Upper lobe of left lung (tissue), 6 donors: ENCODE measurements at regions not wholly inside any gene's neighbourhood (a gene's known extent, or its start where the extent isn't known, plus 50 kb on each side); places are given as distances from the start of the nearest gene placed in this dataset.

Experiments used
- ATAC-seq, 2 donors: fragments of 200-7000 bp; cut with Tn5 transposase; one replicate each; pipeline ENCODE4 v1.9.1; 2022; ENCODE audit warnings: mild to moderate bottlenecking in 2 of 2, moderate library complexity in 2 of 2; ENCODE audit not compliant: low FRiP score in 2 of 2
- DNase-seq, 2 donors: peaks; one replicate each; pipeline ENCODE4 v3.0.0-alpha.2; 2019 to 2020
- H3K27ac ChIP-seq, 4 donors: fragments of 200-600 bp; sonication (generic); one replicate each; pipeline ENCODE4 v1.5.1; 2016 to 2019
- H3K27me3 ChIP-seq, 4 donors: fragments of 200-600 bp; sonication (generic); one replicate each; pipeline ENCODE4 v1.5.1; 2017 to 2019
- H3K36me3 ChIP-seq, 4 donors: fragments of 200-600 bp; sonication (generic); one replicate each; pipeline ENCODE4 v1.5.1; 2016 to 2019
- H3K4me1 ChIP-seq, 4 donors: fragments of 200-600 bp; sonication (generic); one replicate each; pipeline ENCODE4 v1.5.1; 2018 to 2019
- H3K4me3 ChIP-seq, 4 donors: fragments of 200-600 bp; sonication (generic); one replicate each; pipeline ENCODE4 v1.5.1; 2017 to 2019; ENCODE audit warnings: mild to moderate bottlenecking in 2 of 4, moderate library complexity in 1 of 4
- H3K9me3 ChIP-seq, 4 donors: fragments of 200-600 bp; sonication (generic); one replicate each; pipeline ENCODE4 v1.5.1; 2018 to 2019
- CTCF ChIP-seq, 6 experiments: fragments of 450-650 bp in 4 of 6; fragments of 200-600 bp in 2 of 6; sonication (generic) in 2 of 6; IDR thresholded peaks; one replicate each; pipeline ENCODE4 v1.5.1; 2016 to 2019; ENCODE audit warnings: antibody characterized with exemption in 6 of 6
- EP300 ChIP-seq, 4 donors: sonication (generic); formaldehyde crosslinking; IDR thresholded peaks; one replicate each; pipeline ENCODE4 v1.5.1; 2017; ENCODE audit warnings: antibody characterized with exemption in 4 of 4, control low read depth in 2 of 4
- POLR2A ChIP-seq, 4 donors: fragments of 450-650 bp; IDR thresholded peaks; one replicate each; pipeline ENCODE4 v1.5.1; 2016 to 2017; ENCODE audit warnings: antibody characterized with exemption in 4 of 4, mild to moderate bottlenecking in 2 of 4
- POLR2AphosphoS5 ChIP-seq, 2 donors: sonication (generic); formaldehyde crosslinking; IDR thresholded peaks; one replicate each; pipeline ENCODE4 v1.5.1; 2017; ENCODE audit warnings: antibody characterized with exemption in 2 of 2
- WGBS, 2 donors: methylation state at CpG; one replicate each; pipeline ENCODE4 v1.1.5; 2017 to 2018; 5-methylcytosine and 5-hydroxymethylcytosine counted together
- donor health status: DM: no; HTN: no; CAD: no; lungs with moderate emphysema.
- donor health status: DM: no; HTN: yes; CAD: no; lungs with severe emphysema.

GRCh38 chr12:59414051-59414450 is 181.8 kb upstream of the SLC16A7 start:
- Histone ChIP-seq H3K27ac (no peak overlapping the region), H3K27me3 (no peaks in the 10 kb centered on the region), H3K36me3 (no peaks in the 10 kb centered on the region), H3K4me1 (no peaks in the 10 kb centered on the region), H3K9me3 (no peaks in the 10 kb centered on the region), H3K4me3 (no peak overlapping the region)
- DNase-seq (no peak), ATAC-seq (no peak)
- no peak for TF ChIP-seq EP300 (IDR thresholded peaks at IDR 0.05)
- TF ChIP-seq CTCF (IDR thresholded peaks at IDR 0.05), result no peak
- TF ChIP-seq POLR2AphosphoS5 (IDR thresholded peaks at IDR 0.05), result no peak
- TF ChIP-seq POLR2A (IDR thresholded peaks at IDR 0.05), result no peak
- WGBS, 2 donors, result 71 to 85% methylated on average over 1 of the region's 1 CpG

GRCh38 chr12:59408431-59408830 is 187.4 kb upstream of the SLC16A7 start:
- TF ChIP-seq EP300 (IDR thresholded peaks at IDR 0.05) (no peak), POLR2A (IDR thresholded peaks at IDR 0.05) (no peak), CTCF (IDR thresholded peaks at IDR 0.05) (no peak), POLR2AphosphoS5 (IDR thresholded peaks at IDR 0.05) (no peak)
- Histone ChIP-seq H3K36me3 (no peaks in the 10 kb centered on the region), H3K27ac (no peak overlapping the region), H3K4me3 (no peak overlapping the region), H3K4me1 (peaks cover 0 to 4% (median 0%) of the 10 kb centered on the region in 4 donors), H3K27me3 (no peaks in the 10 kb centered on the region), H3K9me3 (no peaks in the 10 kb centered on the region)
- ATAC-seq (no peak), DNase-seq (no peak)
- 40 to 57% methylated on average over 1 of the region's 1 CpG for WGBS, 2 donors

- TF ChIP-seq EP300 (IDR thresholded peaks at IDR 0.05) (no peak), CTCF (IDR thresholded peaks at IDR 0.05) (no peak), POLR2A (IDR thresholded peaks at IDR 0.05) (no peak), POLR2AphosphoS5 (IDR thresholded peaks at IDR 0.05) (no peak)
- Histone ChIP-seq H3K4me1 (peaks cover 0 to 5% (median 0%) of the 10 kb centered on the region in 4 donors), H3K27me3 (no peaks in the 10 kb centered on the region), H3K4me3 (no peak overlapping the region), H3K36me3 (no peaks in the 10 kb centered on the region), H3K9me3 (no peaks in the 10 kb centered on the region), H3K27ac (no peak overlapping the region)
- ATAC-seq (no peak), DNase-seq (no peak)
- 58 to 78% methylated on average over 2 of the region's 2 CpGs for WGBS, 2 donors
These were observed 188.0 kb upstream of the SLC16A7 start for GRCh38 chr12:59407799-59408198.

GRCh38 chr12:59405992-59406391 is 189.8 kb upstream of the SLC16A7 start:
- DNase-seq (no peak), ATAC-seq (no peak)
- peaks cover 0 to 5% (median 0%) of the 10 kb centered on the region in 4 donors for H3K4me1 ChIP-seq
- no peaks in the 10 kb centered on the region for H3K27me3 ChIP-seq
- H3K4me3 ChIP-seq, result no peak overlapping the region
- H3K36me3 ChIP-seq, result no peaks in the 10 kb centered on the region
- TF ChIP-seq POLR2AphosphoS5 (IDR thresholded peaks at IDR 0.05) (no peak), CTCF (IDR thresholded peaks at IDR 0.05) (no peak), POLR2A (IDR thresholded peaks at IDR 0.05) (no peak), EP300 (IDR thresholded peaks at IDR 0.05) (no peak)
- no peak overlapping the region for H3K27ac ChIP-seq
- H3K9me3 ChIP-seq, result no peaks in the 10 kb centered on the region

- no peak for TF ChIP-seq POLR2A (IDR thresholded peaks at IDR 0.05)
- TF ChIP-seq EP300 (IDR thresholded peaks at IDR 0.05), result no peak
- no peak for TF ChIP-seq POLR2AphosphoS5 (IDR thresholded peaks at IDR 0.05)
- TF ChIP-seq CTCF (IDR thresholded peaks at IDR 0.05), result no peak
- DNase-seq (no peak), ATAC-seq (no peak)
- Histone ChIP-seq H3K36me3 (no peaks in the 10 kb centered on the region), H3K9me3 (no peaks in the 10 kb centered on the region), H3K27ac (no peak overlapping the region), H3K4me3 (no peak overlapping the region), H3K27me3 (no peaks in the 10 kb centered on the region), H3K4me1 (peaks cover 0 to 5% (median 0%) of the 10 kb centered on the region in 4 donors)
These were observed 191.6 kb upstream of the SLC16A7 start for GRCh38 chr12:59404109-59404650.
